ENCODE measurements at regions not wholly inside any gene's neighbourhood (a gene's known extent, or its start where the extent isn't known, plus 50 kb on each side); places are given as distances from the start of the nearest gene placed in this dataset.

- Histone ChIP-seq H3K36me3 (no peaks in the 10 kb centered on the region), H3K4me1 (no peaks in the 10 kb centered on the region), H3K4me3 (no peak overlapping the region), H3K27me3 (no peaks in the 10 kb centered on the region), H3K9me3 (peaks cover 0 to under 1% (median 0%) of the 10 kb centered on the region in 4 donors), H3K27ac (no peak overlapping the region)
- WGBS, 5 donors, result 93 to 98% (median 95%) methylated on average over 2 of the region's 2 CpGs
- TF ChIP-seq POLR2AphosphoS5 (IDR thresholded peaks at IDR 0.05) (no peak), POLR2A (IDR thresholded peaks at IDR 0.05) (no peak), CTCF (IDR thresholded peaks at IDR 0.05) (no peak), EP300 (IDR thresholded peaks at IDR 0.05) (no peak)
- no peak for DNase-seq
- intact Hi-C loops (cut with DNase I; ENCODE audit: low total_unique reads), result no loop called here
Measured at GRCh38 chr6:145260484-145261175, 474.7 kb downstream of the EPM2A start.

- H3K27ac ChIP-seq, result no peak overlapping the region
- H3K4me3 ChIP-seq, result no peak overlapping the region
- H3K9me3 ChIP-seq, result no peaks in the 10 kb centered on the region
- H3K4me1 ChIP-seq, result peaks cover 0 to under 1% (median 0%) of the 10 kb centered on the region in 4 donors
- no peaks in the 10 kb centered on the region for H3K27me3 ChIP-seq
- intact Hi-C loops (cut with DNase I; ENCODE audit: low total_unique reads), result no loop called here
- 65 to 86% (median 68%) methylated on average over 2 of the region's 2 CpGs for WGBS, 5 donors
- no peaks in the 10 kb centered on the region for H3K36me3 ChIP-seq
- no peak for DNase-seq
- TF ChIP-seq EP300 (IDR thresholded peaks at IDR 0.05), result no peak
- TF ChIP-seq POLR2A (IDR thresholded peaks at IDR 0.05), result no peak
- TF ChIP-seq CTCF (IDR thresholded peaks at IDR 0.05), result no peak
- no peak for TF ChIP-seq POLR2AphosphoS5 (IDR thresholded peaks at IDR 0.05)
Measured at GRCh38 chr6:145261758-145262157, 473.6 kb downstream of the EPM2A start.

- TF ChIP-seq POLR2AphosphoS5 (IDR thresholded peaks at IDR 0.05) (no peak), EP300 (IDR thresholded peaks at IDR 0.05) (no peak), CTCF (IDR thresholded peaks at IDR 0.05) (no peak), POLR2A (IDR thresholded peaks at IDR 0.05) (no peak)
- intact Hi-C loops (cut with DNase I; ENCODE audit: low total_unique reads), result no loop called here
Measured at GRCh38 chr6:145262771-145263170, 472.5 kb downstream of the EPM2A start.

GRCh38 chr6:145263778-145264211 is 471.5 kb downstream of the EPM2A start:
- no peak overlapping the region for H3K27ac ChIP-seq
- DNase-seq, result peak in 1 of 2 donors; percentile 12
- no peaks in the 10 kb centered on the region for H3K27me3 ChIP-seq
- H3K36me3 ChIP-seq, result no peaks in the 10 kb centered on the region
- H3K9me3 ChIP-seq, result no peaks in the 10 kb centered on the region
- H3K4me1 ChIP-seq, result peaks cover 0 to 12% (median 2%) of the 10 kb centered on the region in 4 donors
- TF ChIP-seq CTCF (IDR thresholded peaks at IDR 0.05) (no peak), POLR2A (IDR thresholded peaks at IDR 0.05) (no peak), EP300 (IDR thresholded peaks at IDR 0.05) (no peak), POLR2AphosphoS5 (IDR thresholded peaks at IDR 0.05) (no peak)
- no peak overlapping the region for H3K4me3 ChIP-seq
- intact Hi-C loops (cut with DNase I; ENCODE audit: low total_unique reads), result no loop called here
- WGBS, 5 donors, result 57 to 70% (median 65%) methylated on average over 5 of the region's 5 CpGs

More at GRCh38 chr6:145262771-145263170, 472.5 kb downstream of the EPM2A start:
- no peak overlapping the region for H3K4me3 ChIP-seq
- no peak overlapping the region for H3K27ac ChIP-seq
- WGBS, 5 donors, result 56 to 86% (median 75%) methylated on average over 1 of the region's 1 CpG
- H3K4me1 ChIP-seq, result peaks cover 0 to 11% (median 2%) of the 10 kb centered on the region in 4 donors
- no peaks in the 10 kb centered on the region for H3K9me3 ChIP-seq
- no peaks in the 10 kb centered on the region for H3K36me3 ChIP-seq
- no peak for DNase-seq
- no peaks in the 10 kb centered on the region for H3K27me3 ChIP-seq
